ENCODE measurements at regions not wholly inside any gene's neighbourhood (a gene's known extent, or its start where the extent isn't known, plus 50 kb on each side); places are given as distances from the start of the nearest gene placed in this dataset.

DNA sequence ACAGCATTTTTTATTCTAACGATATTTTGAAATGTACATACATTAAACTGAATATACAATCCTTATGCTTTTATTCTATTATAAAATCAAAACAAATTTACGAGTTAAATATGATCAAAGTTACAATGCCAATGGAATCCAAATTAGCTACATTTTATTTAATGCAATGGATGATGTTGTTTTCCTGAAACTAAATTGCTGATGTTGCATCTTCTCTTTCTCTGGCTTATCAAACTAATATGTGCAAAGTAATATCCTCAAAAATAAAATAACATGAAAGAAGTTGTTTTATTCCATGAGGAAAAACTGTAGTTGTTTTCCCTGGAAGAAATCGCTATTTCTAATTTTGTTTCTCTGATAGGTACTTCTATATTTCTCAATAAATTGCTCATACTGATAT lies 106.8 kb downstream of the ASB9 start:
- CTCF ChIA-PET = interaction anchor here (1.9 kb wide), 1 partner anchor 18 kb away, joined by 6 read pairs; no protein-coding TSS in a partner anchor
- Histone ChIP-seq H3K27ac (ENCODE audit: extremely low read depth, low read depth, low read length) (no peak overlapping the region), H3K36me3 (ENCODE audit: control insufficient read depth in 2 of 2, insufficient read depth in 1 of 2, low read length in 2 of 2) (no peaks in the 10 kb centered on the region), H3K4me1 (ENCODE audit: control insufficient read depth, insufficient read depth, low read length) (no peaks in the 10 kb centered on the region), H3K9me3 (ENCODE audit: control insufficient read depth, insufficient read depth, low read depth, low read length) (no peaks in the 10 kb centered on the region), H3K4me3 (ENCODE audit: low read depth, low read length) (no peak overlapping the region)
- TF ChIP-seq ZBTB20 (tag by site-specific recombination; IDR thresholded peaks at IDR 0.05) (no peak), SALL2 (tag by site-specific recombination; IDR thresholded peaks at IDR 0.05; ENCODE audit: borderline replicate concordance) (no peak)
- TF ChIP-seq, protein P1, sequence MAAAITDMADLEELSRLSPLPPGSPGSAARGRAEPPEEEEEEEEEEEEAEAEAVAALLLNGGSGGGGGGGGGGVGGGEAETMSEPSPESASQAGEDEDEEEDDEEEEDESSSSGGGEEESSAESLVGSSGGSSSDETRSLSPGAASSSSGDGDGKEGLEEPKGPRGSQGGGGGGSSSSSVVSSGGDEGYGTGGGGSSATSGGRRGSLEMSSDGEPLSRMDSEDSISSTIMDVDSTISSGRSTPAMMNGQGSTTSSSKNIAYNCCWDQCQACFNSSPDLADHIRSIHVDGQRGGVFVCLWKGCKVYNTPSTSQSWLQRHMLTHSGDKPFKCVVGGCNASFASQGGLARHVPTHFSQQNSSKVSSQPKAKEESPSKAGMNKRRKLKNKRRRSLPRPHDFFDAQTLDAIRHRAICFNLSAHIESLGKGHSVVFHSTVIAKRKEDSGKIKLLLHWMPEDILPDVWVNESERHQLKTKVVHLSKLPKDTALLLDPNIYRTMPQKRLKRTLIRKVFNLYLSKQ (tag by site-specific recombination; IDR thresholded peaks at IDR 0.05; ENCODE audit: borderline replicate concordance) = no peak
- TF ChIP-seq, protein P2, sequence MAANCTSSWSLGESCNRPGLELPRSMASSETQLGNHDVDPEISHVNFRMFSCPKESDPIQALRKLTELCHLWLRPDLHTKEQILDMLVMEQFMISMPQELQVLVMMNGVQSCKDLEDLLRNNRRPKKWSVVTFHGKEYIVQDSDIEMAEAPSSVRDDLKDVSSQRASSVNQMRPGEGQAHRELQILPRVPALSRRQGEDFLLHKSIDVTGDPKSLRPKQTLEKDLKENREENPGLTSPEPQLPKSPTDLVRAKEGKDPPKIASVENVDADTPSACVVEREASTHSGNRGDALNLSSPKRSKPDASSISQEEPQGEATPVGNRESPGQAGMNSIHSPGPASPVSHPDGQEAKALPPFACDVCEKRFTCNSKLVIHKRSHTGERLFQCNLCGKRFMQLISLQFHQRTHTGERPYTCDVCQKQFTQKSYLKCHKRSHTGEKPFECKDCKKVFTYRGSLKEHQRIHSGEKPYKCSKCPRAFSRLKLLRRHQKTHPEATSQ (tag by site-specific recombination; IDR thresholded peaks at IDR 0.05) = no peak
- POLR2A ChIA-PET = no interaction called here

DNA sequence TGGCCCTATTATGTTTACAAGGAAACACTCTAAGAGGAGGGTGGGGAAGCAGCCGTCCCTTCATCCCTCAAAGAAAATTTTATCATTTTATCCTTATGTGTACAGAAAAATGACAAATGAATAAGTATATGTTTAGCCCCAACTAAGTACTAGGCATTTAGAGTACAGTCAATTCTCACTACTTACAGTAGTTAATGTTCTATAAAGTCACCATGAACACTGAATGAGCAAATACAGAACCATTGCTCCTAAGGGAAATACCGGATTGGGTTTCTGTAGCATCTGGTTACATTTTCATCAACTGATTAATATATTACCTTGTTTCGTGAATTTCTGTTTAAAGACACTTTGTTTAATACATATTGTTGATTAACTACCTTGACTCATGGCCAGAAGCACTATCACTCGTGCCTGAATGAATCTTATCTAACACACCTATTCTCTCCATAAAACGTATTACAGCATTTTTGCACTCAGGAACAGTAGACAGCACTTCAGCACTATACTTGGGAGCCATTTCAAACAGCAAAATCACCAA lies 109.3 kb downstream of the ASB9 start:
- H3K4me3 ChIP-seq (ENCODE audit: low read depth, low read length) = no peak overlapping the region
- H3K27ac ChIP-seq (ENCODE audit: extremely low read depth, low read depth, low read length) = no peak overlapping the region
- no peaks in the 10 kb centered on the region for H3K4me1 ChIP-seq (ENCODE audit: control insufficient read depth, insufficient read depth, low read length)
- H3K9me3 ChIP-seq (ENCODE audit: control insufficient read depth, insufficient read depth, low read depth, low read length) = no peaks in the 10 kb centered on the region
- ChIA-PET CTCF (no interaction called here), POLR2A (no interaction called here)
- TF ChIP-seq, protein P3, sequence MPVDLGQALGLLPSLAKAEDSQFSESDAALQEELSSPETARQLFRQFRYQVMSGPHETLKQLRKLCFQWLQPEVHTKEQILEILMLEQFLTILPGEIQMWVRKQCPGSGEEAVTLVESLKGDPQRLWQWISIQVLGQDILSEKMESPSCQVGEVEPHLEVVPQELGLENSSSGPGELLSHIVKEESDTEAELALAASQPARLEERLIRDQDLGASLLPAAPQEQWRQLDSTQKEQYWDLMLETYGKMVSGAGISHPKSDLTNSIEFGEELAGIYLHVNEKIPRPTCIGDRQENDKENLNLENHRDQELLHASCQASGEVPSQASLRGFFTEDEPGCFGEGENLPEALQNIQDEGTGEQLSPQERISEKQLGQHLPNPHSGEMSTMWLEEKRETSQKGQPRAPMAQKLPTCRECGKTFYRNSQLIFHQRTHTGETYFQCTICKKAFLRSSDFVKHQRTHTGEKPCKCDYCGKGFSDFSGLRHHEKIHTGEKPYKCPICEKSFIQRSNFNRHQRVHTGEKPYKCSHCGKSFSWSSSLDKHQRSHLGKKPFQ (tag by site-specific recombination; IDR thresholded peaks at IDR 0.05) = no peak
- TF ChIP-seq ZBTB20 (tag by site-specific recombination; IDR thresholded peaks at IDR 0.05) (no peak), ZNF677 (tag by site-specific recombination; IDR thresholded peaks at IDR 0.05) (no peak), ZNF837 (tag by site-specific recombination; IDR thresholded peaks at IDR 0.05) (no peak), ZNF16 (tag by site-specific recombination; IDR thresholded peaks at IDR 0.05; ENCODE audit: low read depth) (no peak), ZNF521 (tag by site-specific recombination; IDR thresholded peaks at IDR 0.05) (no peak), ZNF670 (tag by site-specific recombination; IDR thresholded peaks at IDR 0.05; ENCODE audit: low read depth) (no peak), ZNF341 (tag by site-specific recombination; IDR thresholded peaks at IDR 0.05; ENCODE audit: low read depth) (no peak), ZNF623 (tag by site-specific recombination; IDR thresholded peaks at IDR 0.05) (no peak), ZNF19 (tag by site-specific recombination; IDR thresholded peaks at IDR 0.05; ENCODE audit: low read depth) (no peak)
- TF ChIP-seq, protein P4, sequence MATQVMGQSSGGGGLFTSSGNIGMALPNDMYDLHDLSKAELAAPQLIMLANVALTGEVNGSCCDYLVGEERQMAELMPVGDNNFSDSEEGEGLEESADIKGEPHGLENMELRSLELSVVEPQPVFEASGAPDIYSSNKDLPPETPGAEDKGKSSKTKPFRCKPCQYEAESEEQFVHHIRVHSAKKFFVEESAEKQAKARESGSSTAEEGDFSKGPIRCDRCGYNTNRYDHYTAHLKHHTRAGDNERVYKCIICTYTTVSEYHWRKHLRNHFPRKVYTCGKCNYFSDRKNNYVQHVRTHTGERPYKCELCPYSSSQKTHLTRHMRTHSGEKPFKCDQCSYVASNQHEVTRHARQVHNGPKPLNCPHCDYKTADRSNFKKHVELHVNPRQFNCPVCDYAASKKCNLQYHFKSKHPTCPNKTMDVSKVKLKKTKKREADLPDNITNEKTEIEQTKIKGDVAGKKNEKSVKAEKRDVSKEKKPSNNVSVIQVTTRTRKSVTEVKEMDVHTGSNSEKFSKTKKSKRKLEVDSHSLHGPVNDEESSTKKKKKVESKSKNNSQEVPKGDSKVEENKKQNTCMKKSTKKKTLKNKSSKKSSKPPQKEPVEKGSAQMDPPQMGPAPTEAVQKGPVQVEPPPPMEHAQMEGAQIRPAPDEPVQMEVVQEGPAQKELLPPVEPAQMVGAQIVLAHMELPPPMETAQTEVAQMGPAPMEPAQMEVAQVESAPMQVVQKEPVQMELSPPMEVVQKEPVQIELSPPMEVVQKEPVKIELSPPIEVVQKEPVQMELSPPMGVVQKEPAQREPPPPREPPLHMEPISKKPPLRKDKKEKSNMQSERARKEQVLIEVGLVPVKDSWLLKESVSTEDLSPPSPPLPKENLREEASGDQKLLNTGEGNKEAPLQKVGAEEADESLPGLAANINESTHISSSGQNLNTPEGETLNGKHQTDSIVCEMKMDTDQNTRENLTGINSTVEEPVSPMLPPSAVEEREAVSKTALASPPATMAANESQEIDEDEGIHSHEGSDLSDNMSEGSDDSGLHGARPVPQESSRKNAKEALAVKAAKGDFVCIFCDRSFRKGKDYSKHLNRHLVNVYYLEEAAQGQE (tag by site-specific recombination; IDR thresholded peaks at IDR 0.05) = no peak
- TF ChIP-seq, protein P5, sequence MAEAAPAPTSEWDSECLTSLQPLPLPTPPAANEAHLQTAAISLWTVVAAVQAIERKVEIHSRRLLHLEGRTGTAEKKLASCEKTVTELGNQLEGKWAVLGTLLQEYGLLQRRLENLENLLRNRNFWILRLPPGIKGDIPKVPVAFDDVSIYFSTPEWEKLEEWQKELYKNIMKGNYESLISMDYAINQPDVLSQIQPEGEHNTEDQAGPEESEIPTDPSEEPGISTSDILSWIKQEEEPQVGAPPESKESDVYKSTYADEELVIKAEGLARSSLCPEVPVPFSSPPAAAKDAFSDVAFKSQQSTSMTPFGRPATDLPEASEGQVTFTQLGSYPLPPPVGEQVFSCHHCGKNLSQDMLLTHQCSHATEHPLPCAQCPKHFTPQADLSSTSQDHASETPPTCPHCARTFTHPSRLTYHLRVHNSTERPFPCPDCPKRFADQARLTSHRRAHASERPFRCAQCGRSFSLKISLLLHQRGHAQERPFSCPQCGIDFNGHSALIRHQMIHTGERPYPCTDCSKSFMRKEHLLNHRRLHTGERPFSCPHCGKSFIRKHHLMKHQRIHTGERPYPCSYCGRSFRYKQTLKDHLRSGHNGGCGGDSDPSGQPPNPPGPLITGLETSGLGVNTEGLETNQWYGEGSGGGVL (tag by site-specific recombination; IDR thresholded peaks at IDR 0.05) = no peak
- TF ChIP-seq, protein P6, sequence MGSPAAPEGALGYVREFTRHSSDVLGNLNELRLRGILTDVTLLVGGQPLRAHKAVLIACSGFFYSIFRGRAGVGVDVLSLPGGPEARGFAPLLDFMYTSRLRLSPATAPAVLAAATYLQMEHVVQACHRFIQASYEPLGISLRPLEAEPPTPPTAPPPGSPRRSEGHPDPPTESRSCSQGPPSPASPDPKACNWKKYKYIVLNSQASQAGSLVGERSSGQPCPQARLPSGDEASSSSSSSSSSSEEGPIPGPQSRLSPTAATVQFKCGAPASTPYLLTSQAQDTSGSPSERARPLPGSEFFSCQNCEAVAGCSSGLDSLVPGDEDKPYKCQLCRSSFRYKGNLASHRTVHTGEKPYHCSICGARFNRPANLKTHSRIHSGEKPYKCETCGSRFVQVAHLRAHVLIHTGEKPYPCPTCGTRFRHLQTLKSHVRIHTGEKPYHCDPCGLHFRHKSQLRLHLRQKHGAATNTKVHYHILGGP (tag by site-specific recombination; IDR thresholded peaks at IDR 0.05) = no peak
- TF ChIP-seq, protein P7, sequence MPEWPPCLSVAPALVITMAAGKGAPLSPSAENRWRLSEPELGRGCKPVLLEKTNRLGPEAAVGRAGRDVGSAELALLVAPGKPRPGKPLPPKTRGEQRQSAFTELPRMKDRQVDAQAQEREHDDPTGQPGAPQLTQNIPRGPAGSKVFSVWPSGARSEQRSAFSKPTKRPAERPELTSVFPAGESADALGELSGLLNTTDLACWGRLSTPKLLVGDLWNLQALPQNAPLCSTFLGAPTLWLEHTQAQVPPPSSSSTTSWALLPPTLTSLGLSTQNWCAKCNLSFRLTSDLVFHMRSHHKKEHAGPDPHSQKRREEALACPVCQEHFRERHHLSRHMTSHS (tag by site-specific recombination; IDR thresholded peaks at IDR 0.05) = no peak
- no peaks in the 10 kb centered on the region for H3K36me3 ChIP-seq (ENCODE audit: control insufficient read depth in 2 of 2, insufficient read depth in 1 of 2, low read length in 2 of 2)

Data from HEK293 (cell line).